ENCODE measurements at regions not wholly inside any gene's neighbourhood (a gene's known extent, or its start where the extent isn't known, plus 50 kb on each side); places are given as distances from the start of the nearest gene placed in this dataset.

- no peak overlapping the region for H3K27ac Mint-ChIP-seq (ENCODE audit: unreplicated experiment)
- no peak overlapping the region for H3K4me3 Mint-ChIP-seq (ENCODE audit: low read depth, unreplicated experiment)
- intact Hi-C loops (cut with micrococcal nuclease; ENCODE audit: unreplicated experiment), result no loop called here
- CTCF ChIA-PET, result no interaction called here
- BruUV-seq (replicated peaks), result no TSS peak
- DNase-seq, result no peak
- no peaks in the 10 kb centered on the region for H3K36me3 Mint-ChIP-seq (ENCODE audit: insufficient read depth, unreplicated experiment)
- H3K27me3 Mint-ChIP-seq (ENCODE audit: unreplicated experiment), result no peaks in the 10 kb centered on the region
- no peaks in the 10 kb centered on the region for H3K9me3 Mint-ChIP-seq (ENCODE audit: low read depth, unreplicated experiment)
- no peak for TF ChIP-seq CTCF (IDR thresholded peaks at IDR 0.05; ENCODE audit: unreplicated experiment)
- H3K4me1 Mint-ChIP-seq (ENCODE audit: low read depth, unreplicated experiment), result no peaks in the 10 kb centered on the region
Observed at GRCh38 chr21:16741141-16741665, 771.6 kb upstream of the CXADR start.

DNA sequence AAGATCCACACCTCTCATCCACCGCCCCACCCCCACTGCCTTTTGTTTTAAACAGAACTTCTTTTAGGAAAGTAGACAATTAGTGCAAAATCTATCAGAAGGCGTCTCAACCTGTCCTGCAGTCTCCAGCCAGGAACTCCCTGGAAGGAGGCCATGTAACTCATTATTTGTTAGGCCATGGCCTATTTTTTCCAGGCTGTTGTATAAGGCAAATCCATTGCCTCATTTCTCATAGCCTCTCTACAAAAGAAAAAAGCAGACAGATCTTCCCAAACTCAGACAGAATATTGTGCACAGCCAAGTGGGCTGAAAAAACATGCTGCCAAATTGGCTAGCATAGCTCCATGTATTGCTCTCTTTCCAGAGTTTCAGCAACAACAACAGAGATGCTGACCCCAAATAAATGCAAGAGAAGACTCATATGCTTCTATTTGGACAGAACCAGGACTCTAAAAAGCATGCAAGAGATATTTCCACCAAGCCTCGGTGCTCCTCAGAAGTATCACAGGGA lies 770.7 kb upstream of the CXADR start:
- CTCF ChIA-PET, result no interaction called here
- intact Hi-C loops (cut with micrococcal nuclease; ENCODE audit: unreplicated experiment), result no loop called here
- no peak for DNase-seq
- TF ChIP-seq CTCF (IDR thresholded peaks at IDR 0.05; ENCODE audit: unreplicated experiment), result no peak
- Mint-ChIP-seq H3K36me3 (ENCODE audit: insufficient read depth, unreplicated experiment) (no peaks in the 10 kb centered on the region), H3K4me3 (ENCODE audit: low read depth, unreplicated experiment) (no peak overlapping the region), H3K27ac (ENCODE audit: unreplicated experiment) (no peak overlapping the region), H3K27me3 (ENCODE audit: unreplicated experiment) (no peaks in the 10 kb centered on the region), H3K9me3 (ENCODE audit: low read depth, unreplicated experiment) (no peaks in the 10 kb centered on the region), H3K4me1 (ENCODE audit: low read depth, unreplicated experiment) (no peaks in the 10 kb centered on the region)
- no TSS peak for BruUV-seq (replicated peaks)

- no peak for DNase-seq
- no peak for TF ChIP-seq CTCF (IDR thresholded peaks at IDR 0.05; ENCODE audit: unreplicated experiment)
- intact Hi-C loops (cut with micrococcal nuclease; ENCODE audit: unreplicated experiment), result no loop called here
- Mint-ChIP-seq H3K4me1 (ENCODE audit: low read depth, unreplicated experiment) (no peaks in the 10 kb centered on the region), H3K4me3 (ENCODE audit: low read depth, unreplicated experiment) (no peak overlapping the region), H3K27me3 (ENCODE audit: unreplicated experiment) (no peaks in the 10 kb centered on the region), H3K9me3 (ENCODE audit: low read depth, unreplicated experiment) (no peaks in the 10 kb centered on the region), H3K27ac (ENCODE audit: unreplicated experiment) (no peak overlapping the region), H3K36me3 (ENCODE audit: insufficient read depth, unreplicated experiment) (no peaks in the 10 kb centered on the region)
- CTCF ChIA-PET, result no interaction called here
- no TSS peak for BruUV-seq (replicated peaks)
Observed at GRCh38 chr21:16742741-16743140, 770.1 kb upstream of the CXADR start.

- BruUV-seq (replicated peaks), result no TSS peak
Observed at GRCh38 chr21:16743317-16743716, 769.5 kb upstream of the CXADR start.

More at GRCh38 chr21:16743317-16743716, 769.5 kb upstream of the CXADR start:
- intact Hi-C loops (cut with micrococcal nuclease; ENCODE audit: unreplicated experiment), result no loop called here
- no peak overlapping the region for H3K4me3 Mint-ChIP-seq (ENCODE audit: low read depth, unreplicated experiment)
- no peaks in the 10 kb centered on the region for H3K4me1 Mint-ChIP-seq (ENCODE audit: low read depth, unreplicated experiment)
- CTCF ChIA-PET, result interaction anchor here (0.7 kb wide), 1 partner anchor 661 kb away, joined by 3 read pairs; no protein-coding TSS in a partner anchor
- H3K9me3 Mint-ChIP-seq (ENCODE audit: low read depth, unreplicated experiment), result no peaks in the 10 kb centered on the region
- H3K27me3 Mint-ChIP-seq (ENCODE audit: unreplicated experiment), result no peaks in the 10 kb centered on the region
- no peak overlapping the region for H3K27ac Mint-ChIP-seq (ENCODE audit: unreplicated experiment)
- no peaks in the 10 kb centered on the region for H3K36me3 Mint-ChIP-seq (ENCODE audit: insufficient read depth, unreplicated experiment)
- DNase-seq, result no peak
- TF ChIP-seq CTCF (IDR thresholded peaks at IDR 0.05; ENCODE audit: unreplicated experiment), result no peak
